ENCODE measurements at regions not wholly inside any gene's neighbourhood (a gene's known extent, or its start where the extent isn't known, plus 50 kb on each side); places are given as distances from the start of the nearest gene placed in this dataset.
"Not testable (repeated sequence)": the region's sequence is repeated elsewhere in the genome, so short reads cannot be mapped to it uniquely, and the experiment has no call there.

- no peak for DNase-seq (ENCODE audit: low read depth in 4 of 4, low spot score in 3 of 4)
These were observed 99.3 kb downstream of the DLEU7 start for GRCh38 chr13:50744116-50744660.

DNA sequence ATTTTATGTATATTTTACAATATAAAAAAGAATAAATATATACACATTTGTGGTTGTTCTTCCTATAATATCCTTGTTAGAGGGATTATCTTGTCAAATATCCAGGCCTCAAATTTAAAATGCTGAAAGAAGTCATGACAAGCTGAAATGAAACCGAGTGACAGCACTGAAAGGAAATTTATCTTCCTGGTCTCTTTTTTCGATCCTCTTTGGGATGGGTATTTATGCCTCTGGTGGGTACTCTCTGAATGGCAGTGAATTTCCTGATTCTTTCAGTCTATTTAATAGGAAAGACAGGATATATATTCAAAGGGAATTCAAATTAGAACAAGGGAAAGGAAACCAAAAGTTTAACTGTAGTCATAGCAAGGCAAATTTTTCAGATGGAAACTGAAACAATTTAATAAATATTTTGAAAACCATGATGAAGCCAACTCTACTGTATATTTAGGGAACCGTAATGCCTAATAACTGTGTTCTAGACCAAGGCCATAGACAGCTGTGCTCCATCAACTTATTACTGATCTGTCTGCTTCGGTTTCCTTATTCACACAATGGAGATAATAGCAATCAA, 97.9 kb downstream of the DLEU7 start:
- DNase-seq (ENCODE audit: low read depth in 4 of 4, low spot score in 3 of 4), result no peak

- no peak for DNase-seq (ENCODE audit: low read depth in 4 of 4, low spot score in 3 of 4)
These were observed 95.6 kb downstream of the DLEU7 start for GRCh38 chr13:50747737-50748350.

- DNase-seq (ENCODE audit: low read depth in 4 of 4, low spot score in 3 of 4), result not testable (repeated sequence)
These were observed 90.3 kb downstream of the DLEU7 start for GRCh38 chr13:50753221-50753620.

- DNase-seq (ENCODE audit: low read depth in 4 of 4, low spot score in 3 of 4), result not testable (repeated sequence)
These were observed 87.4 kb downstream of the DLEU7 start for GRCh38 chr13:50755862-50756685.

- no peak for DNase-seq (ENCODE audit: low read depth in 4 of 4, low spot score in 3 of 4)
These were observed 86.5 kb downstream of the DLEU7 start for GRCh38 chr13:50757008-50757407.

DNA sequence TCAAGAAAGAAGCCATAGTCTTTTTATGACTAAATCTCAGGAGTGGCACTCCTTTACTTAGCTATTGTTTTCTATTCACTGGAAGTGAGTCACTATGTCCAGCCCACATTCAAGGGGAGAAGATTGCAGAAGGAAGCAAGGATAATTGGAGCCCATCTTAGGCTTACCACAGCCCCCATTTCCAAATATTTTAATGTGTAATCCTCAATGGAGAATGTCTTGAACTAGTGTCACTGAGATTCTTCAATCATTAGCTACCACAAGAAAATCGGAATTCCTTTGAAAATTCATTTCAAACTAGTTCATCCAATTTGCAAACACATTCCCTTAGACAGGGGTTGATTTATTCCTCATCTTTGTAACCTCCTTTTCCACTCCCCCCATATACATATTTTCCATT, 84.7 kb downstream of the DLEU7 start:
- DNase-seq (ENCODE audit: low read depth in 4 of 4, low spot score in 3 of 4), result no peak

DNA sequence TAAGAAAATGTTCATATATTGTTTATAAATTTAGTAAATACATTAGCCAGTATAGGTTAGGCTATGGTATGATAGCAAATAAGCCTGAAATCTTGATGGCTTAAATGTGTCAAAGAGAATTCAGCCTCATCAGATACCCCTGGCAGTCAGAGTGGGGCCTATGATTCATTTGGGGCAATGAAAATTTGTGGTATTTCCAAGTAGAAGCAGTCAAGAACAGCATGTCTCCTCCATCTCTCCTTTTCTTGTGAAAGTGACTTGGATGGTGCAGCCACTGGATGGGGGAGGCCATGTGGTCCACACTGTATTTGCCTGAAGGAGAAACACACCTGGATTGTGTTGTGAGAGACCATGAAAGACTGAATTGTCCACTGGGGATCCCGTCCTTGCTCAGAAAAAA, 82.7 kb downstream of the DLEU7 start:
- no peak for DNase-seq (ENCODE audit: low read depth in 4 of 4, low spot score in 3 of 4)

GRCh38 chr13:50761406-50761805, 82.1 kb downstream of the DLEU7 start:
- no peak for DNase-seq (ENCODE audit: low read depth in 4 of 4, low spot score in 3 of 4)

GRCh38 chr13:50762969-50763567, 80.4 kb downstream of the DLEU7 start:
- DNase-seq (ENCODE audit: low read depth in 4 of 4, low spot score in 3 of 4), result no peak

DNA sequence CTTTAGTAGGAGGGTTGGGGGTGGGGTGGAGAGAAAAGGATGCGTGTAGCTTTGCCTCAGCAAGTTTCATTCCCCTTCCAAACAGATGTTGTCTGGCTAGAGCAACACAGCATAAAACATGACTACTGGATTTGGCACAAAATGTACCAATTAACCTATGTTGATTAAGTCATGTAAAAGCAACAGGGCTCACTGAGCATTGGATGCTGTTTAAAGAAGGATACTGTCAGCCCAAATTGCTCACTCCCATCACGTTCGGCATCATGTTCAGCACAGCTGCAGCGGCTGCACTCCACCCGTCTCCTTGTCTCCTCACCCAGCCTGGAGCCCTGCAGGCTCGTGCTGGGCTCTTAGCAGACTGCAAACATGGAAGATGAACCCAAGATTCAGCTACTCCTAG, 77.5 kb downstream of the DLEU7 start:
- peak in 2 of 4 donors; percentile 7 to 28 for DNase-seq (ENCODE audit: low read depth in 4 of 4, low spot score in 3 of 4)

- no peak for DNase-seq (ENCODE audit: low read depth in 4 of 4, low spot score in 3 of 4)
These were observed 76.8 kb downstream of the DLEU7 start for GRCh38 chr13:50766695-50767094.

DNA sequence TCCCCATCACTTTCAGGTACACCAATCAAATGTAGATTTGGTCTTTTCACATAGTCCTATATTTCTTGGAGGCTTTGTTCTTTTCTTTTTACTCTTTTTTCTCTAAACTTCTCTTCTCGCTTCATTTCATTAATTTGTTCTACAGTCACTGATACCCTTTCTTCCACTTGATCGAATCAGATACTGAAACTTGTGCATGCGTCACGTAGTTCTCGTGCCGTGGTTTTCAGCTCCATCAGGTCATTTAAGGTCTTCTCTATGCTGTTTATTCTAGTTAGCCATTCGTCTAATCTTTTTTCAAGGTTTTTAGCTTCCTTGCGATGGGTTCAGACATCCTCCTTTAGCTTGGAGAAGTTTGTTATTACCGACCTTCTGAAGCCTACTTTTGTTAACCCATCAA, 70.6 kb downstream of the DLEU7 start:
- DNase-seq (ENCODE audit: low read depth in 4 of 4, low spot score in 3 of 4), result not testable (repeated sequence)
